Aorta (tissue), 5 donors: ENCODE measurements at regions not wholly inside any gene's neighbourhood (a gene's known extent, or its start where the extent isn't known, plus 50 kb on each side); places are given as distances from the start of the nearest gene placed in this dataset.

Experiments
- ATAC-seq: fragments of 200-7000 bp; cut with Tn5 transposase; one replicate; pipeline ENCODE4 v1.9.1; 2022; ENCODE audit warnings: moderate library complexity; ENCODE audit not compliant: low FRiP score
- DNase-seq, 2 donors: peaks; one replicate each; pipeline ENCODE4 v3.0.0-alpha.2; 2020
- H3K27ac ChIP-seq, 2 donors: one replicate each; pipeline ENCODE4 v1.5.1; 2013; ENCODE audit warnings: low read length in 2 of 2, mild to moderate bottlenecking in 2 of 2, moderate library complexity in 2 of 2, control low read depth in 1 of 2, inconsistent platforms in 1 of 2, low read depth in 1 of 2
- H3K27me3 ChIP-seq, 2 donors: one replicate each; pipeline ENCODE4 v1.6.1; 2013; ENCODE audit warnings: control low read depth in 1 of 2, low read length in 1 of 2, mild to moderate bottlenecking in 1 of 2, moderate library complexity in 1 of 2; ENCODE audit not compliant: insufficient read depth in 2 of 2, control insufficient read depth in 1 of 2
- H3K36me3 ChIP-seq, 2 donors: one replicate each; pipeline ENCODE4 v1.6.1; 2013; ENCODE audit warnings: control low read depth in 1 of 2, low read length in 1 of 2, mild to moderate bottlenecking in 1 of 2; ENCODE audit not compliant: insufficient read depth in 2 of 2, control insufficient read depth in 1 of 2
- H3K4me1 ChIP-seq, 2 donors: one replicate each; pipeline ENCODE4 v1.6.1; 2013; ENCODE audit warnings: low read length in 2 of 2, control low read depth in 1 of 2, mild to moderate bottlenecking in 1 of 2, moderate library complexity in 1 of 2; ENCODE audit not compliant: insufficient read depth in 2 of 2, control insufficient read depth in 1 of 2
- H3K4me3 ChIP-seq, 2 donors: one replicate each; pipeline ENCODE4 v1.5.1; 2013; ENCODE audit warnings: low read length in 2 of 2, control low read depth in 1 of 2, mild to moderate bottlenecking in 1 of 2
- H3K9me3 ChIP-seq: one replicate; pipeline ENCODE4 v1.6.1; 2013; ENCODE audit warnings: mild to moderate bottlenecking, low read length; ENCODE audit not compliant: control insufficient read depth
- WGBS, 2 donors: extraction: QIAGEN DNeasy Blood & Tissue Kit; methylation state at CpG; one replicate each; pipeline ENCODE4 v1.1.7; 2013; 5-methylcytosine and 5-hydroxymethylcytosine counted together
- intact Hi-C, 2 donors: fragments of 100-400 bp; cut with DNase I; formaldehyde crosslinking; loops; one replicate each; pipeline versions ENCODE4 v1.14.2 to v1.15.0; 2022
- donor health status: healthy with polysubstance abuse.
- donor health status: Bipolar disorder and iron deficiency.
- donor health status: DM: no; HTN: no; CAD: no.
- donor health status: DM: no; HTN: no; CAD: no.
- donor health status: DM: yes; HTN: yes; CAD: no.

GRCh38 chr6:91715171-91715805 lies 1128.4 kb upstream of the MAP3K7 start:
- 88 to 89% methylated on average over 11 of the region's 11 CpGs for WGBS, 2 donors
- no peaks in the 10 kb centered on the region for H3K4me1 ChIP-seq
- intact Hi-C loops, result no loop called here
- no peak overlapping the region for H3K4me3 ChIP-seq
- H3K36me3 ChIP-seq, result no peaks in the 10 kb centered on the region
- no peaks in the 10 kb centered on the region for H3K9me3 ChIP-seq
- ATAC-seq, result no peak
- DNase-seq, result no peak
- peaks cover 0 to 1% of the 10 kb centered on the region in 2 donors for H3K27me3 ChIP-seq
- H3K27ac ChIP-seq, result no peak overlapping the region

- Histone ChIP-seq H3K4me3 (no peak overlapping the region), H3K36me3 (no peaks in the 10 kb centered on the region), H3K27me3 (peaks cover 0 to 1% of the 10 kb centered on the region in 2 donors), H3K4me1 (no peaks in the 10 kb centered on the region), H3K27ac (no peak overlapping the region), H3K9me3 (no peaks in the 10 kb centered on the region)
- ATAC-seq, result no peak
- DNase-seq, result no peak
- intact Hi-C loops, result no loop called here
These were observed 1127.0 kb upstream of the MAP3K7 start for GRCh38 chr6:91713911-91714310.

GRCh38 chr6:91711518-91711917 lies 1124.6 kb upstream of the MAP3K7 start:
- Histone ChIP-seq H3K27ac (no peak overlapping the region), H3K36me3 (no peaks in the 10 kb centered on the region), H3K4me3 (no peak overlapping the region), H3K27me3 (no peaks in the 10 kb centered on the region), H3K4me1 (no peaks in the 10 kb centered on the region), H3K9me3 (no peaks in the 10 kb centered on the region)
- no peak for ATAC-seq
- WGBS, 2 donors, result 36 to 63% methylated on average over 2 of the region's 2 CpGs
- intact Hi-C loops, result no loop called here
- no peak for DNase-seq

GRCh38 chr6:91710342-91710741 lies 1123.5 kb upstream of the MAP3K7 start:
- no peak for DNase-seq
- 62 to 69% methylated on average over 2 of the region's 2 CpGs for WGBS, 2 donors
- Histone ChIP-seq H3K4me1 (no peaks in the 10 kb centered on the region), H3K9me3 (no peaks in the 10 kb centered on the region), H3K27ac (no peak overlapping the region), H3K4me3 (no peak overlapping the region), H3K36me3 (no peaks in the 10 kb centered on the region), H3K27me3 (no peaks in the 10 kb centered on the region)
- ATAC-seq, result no peak
- intact Hi-C loops, result no loop called here

GRCh38 chr6:91708534-91708933 lies 1121.7 kb upstream of the MAP3K7 start:
- no peak for DNase-seq
- Histone ChIP-seq H3K4me1 (no peaks in the 10 kb centered on the region), H3K9me3 (no peaks in the 10 kb centered on the region), H3K4me3 (no peak overlapping the region), H3K36me3 (no peaks in the 10 kb centered on the region), H3K27ac (no peak overlapping the region), H3K27me3 (no peaks in the 10 kb centered on the region)
- WGBS, 2 donors, result 97 to 98% methylated on average over 1 of the region's 1 CpG
- intact Hi-C loops, result no loop called here
- no peak for ATAC-seq

- H3K36me3 ChIP-seq, result no peaks in the 10 kb centered on the region
- H3K9me3 ChIP-seq, result no peaks in the 10 kb centered on the region
- DNase-seq (no peak), ATAC-seq (no peak)
- no peak overlapping the region for H3K27ac ChIP-seq
- H3K4me3 ChIP-seq, result no peak overlapping the region
- WGBS, 2 donors, result 80 to 85% methylated on average over 3 of the region's 3 CpGs
- H3K4me1 ChIP-seq, result no peaks in the 10 kb centered on the region
- no peaks in the 10 kb centered on the region for H3K27me3 ChIP-seq
- intact Hi-C loops, result no loop called here
These were observed 1118.8 kb upstream of the MAP3K7 start for GRCh38 chr6:91705646-91706045.

DNA sequence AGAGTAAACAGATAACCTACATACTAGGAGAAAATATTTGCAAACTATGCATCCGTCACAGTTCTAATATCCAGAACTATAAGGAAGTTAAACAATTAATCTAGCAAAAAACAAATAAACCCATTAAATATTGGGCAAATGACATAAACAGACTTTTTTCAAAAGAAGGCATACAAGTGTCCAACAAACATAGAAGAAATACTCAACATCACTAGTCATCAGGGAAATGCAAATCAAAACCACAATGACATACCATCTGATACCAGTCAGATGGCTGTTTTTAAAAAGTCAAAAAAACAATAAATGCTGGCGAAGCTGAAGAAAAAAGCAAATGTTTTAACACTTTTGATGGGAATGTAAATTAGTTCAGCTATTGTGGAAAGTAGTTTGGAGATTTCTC lies 1117.7 kb upstream of the MAP3K7 start:
- intact Hi-C loops, result no loop called here
- H3K27me3 ChIP-seq, result no peaks in the 10 kb centered on the region
- ATAC-seq (no peak), DNase-seq (no peak)
- no peak overlapping the region for H3K4me3 ChIP-seq
- H3K9me3 ChIP-seq, result no peaks in the 10 kb centered on the region
- no peak overlapping the region for H3K27ac ChIP-seq
- H3K36me3 ChIP-seq, result no peaks in the 10 kb centered on the region
- no peaks in the 10 kb centered on the region for H3K4me1 ChIP-seq
- WGBS, 2 donors, result 57 to 62% methylated on average over 2 of the region's 2 CpGs

- Histone ChIP-seq H3K4me1 (no peaks in the 10 kb centered on the region), H3K36me3 (no peaks in the 10 kb centered on the region), H3K27me3 (no peaks in the 10 kb centered on the region), H3K9me3 (no peaks in the 10 kb centered on the region), H3K4me3 (no peak overlapping the region), H3K27ac (no peak overlapping the region)
- ATAC-seq, result no peak
- no peak for DNase-seq
- WGBS, 2 donors, result 93 to 94% methylated on average over 3 of the region's 3 CpGs
- intact Hi-C loops, result no loop called here
These were observed 1110.3 kb upstream of the MAP3K7 start for GRCh38 chr6:91697010-91697695.

GRCh38 chr6:91695221-91695620 lies 1108.3 kb upstream of the MAP3K7 start:
- Histone ChIP-seq H3K27me3 (peaks cover 0 to 2% of the 10 kb centered on the region in 2 donors), H3K27ac (no peak overlapping the region), H3K4me1 (no peaks in the 10 kb centered on the region), H3K36me3 (no peaks in the 10 kb centered on the region), H3K4me3 (no peak overlapping the region), H3K9me3 (no peaks in the 10 kb centered on the region)
- ATAC-seq (no peak), DNase-seq (no peak)
- intact Hi-C loops, result no loop called here
- WGBS, 2 donors, result 80 to 85% methylated on average over 3 of the region's 3 CpGs
